GM21528 (cell line): ENCODE measurements at regions not wholly inside any gene's neighbourhood (a gene's known extent, or its start where the extent isn't known, plus 50 kb on each side); places are given as distances from the start of the nearest gene placed in this dataset.

ENCODE experiments used
- ATAC-seq: cut with Tn5 transposase; IDR thresholded peaks from one replicate; pipeline ENCODE4 v1.9.1; 2021; ENCODE audit warnings: mild to moderate bottlenecking, moderate library complexity; ENCODE audit not compliant: unreplicated experiment, low FRiP score

DNA sequence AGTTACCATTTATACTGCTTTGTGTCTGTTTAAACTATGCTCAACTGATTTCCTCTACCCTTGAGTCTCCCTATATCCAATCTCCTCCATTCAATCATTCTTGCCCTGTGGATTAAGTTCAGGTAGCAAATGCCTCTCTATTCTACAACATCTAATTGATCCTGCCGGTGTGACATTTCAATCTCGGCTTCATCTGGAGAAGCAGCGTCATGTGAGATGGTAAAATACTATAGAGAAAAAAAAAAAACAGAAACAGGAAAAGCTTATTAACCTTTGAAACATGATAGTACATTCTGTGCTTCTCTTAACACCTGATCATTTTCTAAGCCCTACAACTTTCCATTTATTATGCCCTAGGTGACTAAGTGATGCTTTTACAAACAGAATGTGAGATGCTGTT lies 89.4 kb downstream of the KCTD12 start:
- ATAC-seq = no peak

DNA sequence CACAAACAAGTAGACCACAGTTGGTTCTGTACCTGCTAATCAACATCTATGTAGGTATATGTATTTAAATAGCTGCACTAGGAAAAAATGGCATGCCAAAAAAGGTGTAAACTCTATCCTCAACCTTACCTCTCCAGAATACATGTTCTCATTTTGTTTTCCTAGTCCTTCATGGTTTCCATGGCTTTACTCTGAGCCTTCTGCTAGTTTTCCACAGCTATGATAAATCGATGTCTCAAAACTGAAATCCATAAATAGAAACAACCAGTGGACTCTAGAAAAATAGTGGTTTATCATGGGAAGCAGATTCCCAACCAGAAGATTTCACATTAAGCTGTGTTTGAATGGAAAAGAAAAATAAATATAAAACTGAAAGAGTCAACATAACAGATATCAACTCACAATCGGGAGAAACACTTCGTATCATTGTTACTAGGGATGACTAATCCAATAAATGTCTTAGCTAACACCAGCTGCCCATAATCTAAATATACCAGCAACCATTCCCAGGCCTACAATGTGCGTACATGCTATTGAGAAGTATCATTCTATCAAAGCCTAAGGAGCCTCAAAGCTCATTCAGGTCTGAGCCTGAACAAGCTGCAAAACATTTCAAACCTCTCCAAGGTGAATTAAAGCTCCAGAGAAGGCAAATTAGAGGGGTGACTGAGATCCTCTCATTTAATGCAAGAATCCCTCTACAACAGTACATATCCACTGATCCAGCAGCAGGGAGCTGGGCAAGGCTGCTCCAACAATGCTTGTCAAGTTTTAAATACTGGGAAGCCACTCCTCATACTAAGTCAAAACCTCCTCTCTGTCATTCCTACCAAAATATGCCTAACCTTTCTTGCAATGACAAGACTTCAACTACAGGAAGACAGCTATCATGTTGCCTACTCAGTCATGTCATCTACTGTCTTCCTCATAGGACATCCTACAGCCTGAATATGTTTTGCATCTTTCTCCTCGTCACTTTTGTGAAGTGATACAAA lies 90.2 kb downstream of the KCTD12 start:
- no peak for ATAC-seq

GRCh38 chr13:76792731-76793347 lies 93.4 kb downstream of the KCTD12 start:
- ATAC-seq = no peak

DNA sequence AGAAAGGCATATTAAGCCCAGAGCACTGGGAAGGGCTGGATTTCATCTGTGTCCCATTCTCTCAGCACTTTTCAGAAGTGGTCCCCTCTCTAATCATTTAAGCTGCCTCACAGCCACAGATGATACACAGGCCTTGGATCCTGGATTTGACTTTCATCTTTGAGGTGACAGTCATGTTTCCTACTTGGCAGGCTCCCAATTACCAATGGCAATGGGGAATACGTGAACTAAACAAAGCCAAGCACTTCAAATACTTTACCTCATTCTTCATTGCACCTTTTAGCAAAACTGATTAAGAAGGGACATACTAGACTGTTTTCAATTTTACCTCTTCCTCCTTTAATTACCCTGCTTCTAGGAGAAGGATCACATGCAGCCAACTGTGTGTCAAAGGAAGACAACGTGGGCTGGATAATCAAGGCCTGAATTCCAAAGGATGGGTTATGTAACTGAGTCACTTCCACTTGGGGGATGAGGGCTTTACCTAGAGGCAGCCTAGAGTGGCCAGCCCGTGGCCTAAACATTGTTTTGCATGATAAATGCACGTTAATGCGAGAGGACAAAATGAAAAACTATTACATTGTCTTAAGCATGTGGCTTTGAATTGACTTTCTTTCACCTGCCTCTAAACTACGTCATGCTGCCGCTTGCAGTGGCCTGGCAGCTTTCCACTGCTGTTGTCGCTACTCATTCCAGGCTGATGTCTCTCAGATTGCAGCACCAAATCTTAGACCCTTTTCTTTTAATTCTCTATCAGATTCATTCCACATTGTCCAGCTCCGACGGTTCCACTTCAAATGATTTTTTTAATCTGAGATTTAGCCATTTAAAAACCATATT lies 95.0 kb downstream of the KCTD12 start:
- no peak for ATAC-seq

DNA sequence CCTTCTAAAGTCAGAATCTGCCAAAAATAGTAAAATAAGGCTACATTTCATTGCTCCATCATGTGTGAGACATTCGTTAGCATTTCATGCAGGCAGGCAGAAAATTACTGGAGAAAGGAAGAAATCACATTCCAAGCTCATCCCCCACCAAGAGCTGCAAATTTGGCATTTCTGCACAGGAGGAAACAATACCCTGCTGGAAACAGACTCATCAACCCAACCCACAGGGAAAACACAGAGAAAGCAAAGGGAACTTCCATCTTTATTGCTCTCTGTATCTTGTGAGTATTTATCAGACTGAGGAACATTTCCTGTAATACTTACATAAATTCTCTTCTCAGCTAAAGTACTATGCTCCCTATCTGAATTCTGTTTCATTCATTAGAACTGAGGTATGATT lies 95.7 kb downstream of the KCTD12 start:
- ATAC-seq = no peak

GRCh38 chr13:76783798-76784197 lies 102.4 kb downstream of the KCTD12 start:
- ATAC-seq = no peak

- ATAC-seq = no peak
These were observed 107.4 kb downstream of the KCTD12 start for GRCh38 chr13:76778853-76779252.

DNA sequence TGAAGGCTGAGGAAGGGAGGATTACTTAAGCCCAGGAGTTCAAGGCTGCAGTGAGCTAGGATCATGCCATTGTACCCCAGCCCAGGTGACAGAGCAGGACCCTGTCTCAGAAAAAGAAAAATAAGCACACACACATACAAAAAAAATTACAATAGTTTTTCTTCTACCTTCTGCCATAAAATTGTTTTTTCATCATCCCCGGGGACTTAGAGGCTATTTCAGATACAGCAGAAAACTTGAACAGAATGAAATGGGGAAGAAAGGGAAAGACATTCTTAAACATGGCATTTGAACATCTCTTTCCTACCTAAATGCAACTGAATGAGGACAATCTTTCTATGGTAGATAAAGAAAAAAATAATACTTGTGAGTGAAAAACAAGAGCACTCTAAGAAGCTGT lies 109.1 kb downstream of the KCTD12 start:
- ATAC-seq = no peak

DNA sequence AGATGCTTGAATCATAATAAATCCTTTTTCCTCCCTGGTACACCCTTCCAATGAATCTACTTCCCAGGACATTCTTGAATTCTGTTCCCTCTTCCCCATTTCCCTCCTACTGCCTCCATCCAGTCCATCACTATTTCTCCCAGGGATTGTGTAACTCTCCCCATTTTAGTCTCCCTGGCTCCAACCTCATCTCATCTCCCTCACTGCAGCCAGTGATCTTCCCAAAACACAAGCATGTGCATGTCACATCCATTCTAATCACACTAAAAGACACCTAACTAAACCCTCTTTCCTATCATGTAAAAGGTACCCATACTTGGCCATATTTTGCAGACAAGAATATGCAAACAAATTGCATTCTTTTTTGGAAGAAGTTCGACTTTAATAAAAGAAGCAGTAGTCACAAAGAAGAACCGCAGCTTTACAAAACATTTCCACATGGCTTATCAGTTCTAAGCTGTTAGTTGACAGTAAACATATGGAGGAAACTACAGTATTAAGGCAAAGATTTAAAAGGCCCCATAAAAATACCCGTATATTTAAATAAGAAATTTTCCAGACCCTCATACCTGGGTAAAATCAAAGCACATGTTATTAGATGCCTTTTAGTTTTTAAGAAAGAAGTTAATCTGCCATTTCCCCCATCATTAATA lies 111.0 kb downstream of the KCTD12 start:
- ATAC-seq = no peak

- ATAC-seq = no peak
These were observed 112.6 kb downstream of the KCTD12 start for GRCh38 chr13:76773448-76774094.

GRCh38 chr13:76772241-76772640 lies 114.0 kb downstream of the KCTD12 start:
- ATAC-seq = no peak

- no peak for ATAC-seq
These were observed 116.9 kb downstream of the KCTD12 start for GRCh38 chr13:76769271-76769791.

- ATAC-seq = no peak
These were observed 117.8 kb downstream of the KCTD12 start for GRCh38 chr13:76768384-76768783.

- no peak for ATAC-seq
These were observed 121.3 kb downstream of the KCTD12 start for GRCh38 chr13:76764916-76765315.

DNA sequence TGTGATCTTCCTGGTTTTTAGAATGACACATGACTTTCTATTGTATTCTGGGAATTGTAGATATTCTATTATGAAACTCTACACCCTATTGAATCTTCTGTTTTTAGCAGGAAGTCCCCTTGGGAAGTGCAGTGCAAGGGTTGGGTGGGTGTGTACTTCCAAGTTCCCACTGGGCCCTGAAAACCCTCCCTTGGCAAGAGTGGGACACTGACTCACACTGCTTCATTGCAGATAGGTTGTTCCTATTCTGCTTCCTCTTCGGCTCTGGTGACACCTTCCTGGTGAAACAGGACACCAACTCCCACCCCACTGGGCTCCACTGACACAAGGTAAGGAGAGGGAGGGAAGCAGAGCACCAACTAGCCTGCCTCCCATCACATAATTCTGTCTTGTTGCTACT lies 121.8 kb downstream of the KCTD12 start:
- ATAC-seq = no peak

DNA sequence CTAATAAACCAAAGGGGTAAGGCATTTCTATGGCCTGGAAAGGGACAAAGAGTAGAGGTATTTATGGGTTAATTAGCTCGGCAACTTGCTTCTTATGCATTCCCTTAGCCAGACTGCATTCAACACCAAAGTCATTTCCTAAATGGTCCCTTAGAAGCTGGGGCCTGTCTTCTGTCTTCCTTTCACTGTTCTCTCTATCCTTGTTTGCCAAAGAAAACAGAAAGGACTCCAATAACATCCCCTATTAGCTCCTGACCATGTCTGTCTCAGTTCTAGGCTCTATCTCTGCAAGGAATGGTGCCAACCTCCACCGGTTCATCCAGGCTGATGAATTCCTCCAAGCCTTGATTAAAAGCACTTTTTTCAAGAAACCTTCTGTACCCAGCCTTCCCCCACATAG lies 123.5 kb downstream of the KCTD12 start:
- ATAC-seq = no peak

GRCh38 chr13:76759877-76760276 lies 126.3 kb downstream of the KCTD12 start:
- ATAC-seq = no peak

- no peak for ATAC-seq
These were observed 127.5 kb downstream of the KCTD12 start for GRCh38 chr13:76758738-76759137.

DNA sequence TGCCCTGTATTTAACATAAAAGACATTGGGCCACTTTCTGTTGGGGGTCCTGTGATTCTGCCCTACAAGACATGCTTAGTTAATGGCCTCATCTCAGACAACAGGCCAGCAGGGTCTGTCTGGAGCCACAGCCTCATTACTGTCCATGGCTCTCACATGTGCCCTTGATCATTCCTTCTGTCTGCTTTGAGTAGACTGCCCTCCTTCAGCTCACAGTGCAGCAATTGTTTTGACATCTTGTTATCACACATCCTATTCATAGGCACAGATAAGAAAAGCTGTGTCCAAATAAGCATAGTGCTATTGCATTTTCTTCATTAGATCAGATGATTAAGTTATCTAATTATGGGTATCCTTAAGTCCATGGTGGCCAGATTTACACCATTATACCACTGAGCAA lies 127.9 kb downstream of the KCTD12 start:
- ATAC-seq = no peak

DNA sequence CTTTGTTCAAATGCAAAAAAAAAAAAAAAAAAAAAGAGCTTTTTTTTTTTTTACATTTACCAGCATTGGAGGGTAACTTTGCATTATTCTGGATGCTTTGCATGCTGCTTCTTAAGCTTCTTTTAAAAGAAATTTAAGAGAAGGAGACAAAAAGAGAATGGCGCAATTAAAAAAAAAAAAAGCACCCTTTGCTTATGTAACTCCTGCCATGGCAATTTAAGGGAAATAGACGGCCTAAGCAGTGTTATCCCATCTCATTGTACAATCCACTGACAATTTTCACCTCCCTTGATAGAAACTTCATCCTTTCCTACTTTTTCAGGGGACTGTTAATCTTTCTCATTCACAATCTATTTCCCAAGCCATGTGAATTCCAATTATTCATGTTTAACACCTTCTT lies 129.8 kb downstream of the KCTD12 start:
- ATAC-seq = no peak
